GM19025 (cell line): ENCODE measurements at regions not wholly inside any gene's neighbourhood (a gene's known extent, or its start where the extent isn't known, plus 50 kb on each side); places are given as distances from the start of the nearest gene placed in this dataset.

Experiments used
- ATAC-seq: cut with Tn5 transposase; IDR thresholded peaks from one replicate; pipeline ENCODE4 v1.9.1; 2021; ENCODE audit warnings: mild to moderate bottlenecking, low read depth, moderate library complexity; ENCODE audit not compliant: unreplicated experiment

DNA sequence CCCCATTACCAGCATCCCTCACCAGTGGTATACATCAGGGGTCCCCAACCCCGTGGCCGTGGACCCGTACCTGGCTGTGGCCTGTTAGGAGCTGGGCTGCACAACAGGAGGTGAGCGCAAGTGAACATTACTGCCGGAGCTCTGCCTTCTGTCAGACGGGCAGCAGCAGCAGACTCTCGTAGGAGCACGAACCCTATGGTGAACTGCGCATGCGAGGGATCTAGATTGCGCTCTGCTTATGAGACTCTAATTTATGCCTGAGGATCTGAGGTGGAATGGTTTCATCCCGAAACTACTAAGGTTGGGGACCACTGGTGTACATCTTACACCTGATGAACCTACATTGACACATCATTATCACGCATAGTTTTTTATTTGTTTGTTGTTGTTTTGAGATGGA lies 52.8 kb upstream of the DHX15 start:
- no peak for ATAC-seq

DNA sequence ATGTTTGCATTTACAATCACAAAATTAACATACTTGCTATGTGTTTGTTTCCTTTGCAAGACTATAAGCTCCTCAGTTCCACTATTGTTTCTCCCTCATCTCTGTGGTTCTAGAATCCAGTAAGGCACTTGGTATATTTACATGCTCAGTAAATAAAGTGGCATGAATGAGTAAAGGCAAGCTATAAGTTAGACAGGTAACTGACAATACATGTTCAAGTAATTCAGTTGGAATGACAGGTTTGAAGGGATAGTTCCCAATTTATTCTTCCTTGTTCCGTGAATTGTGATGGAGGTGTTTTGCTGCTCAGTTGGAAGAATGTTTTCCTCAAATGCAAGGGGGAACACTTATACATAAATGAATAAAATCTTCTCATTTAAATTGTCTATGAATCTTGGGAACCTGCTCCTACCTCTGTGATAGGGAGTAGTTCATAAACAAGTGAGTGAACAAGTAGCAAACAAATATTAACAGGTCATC lies 54.1 kb upstream of the DHX15 start:
- ATAC-seq, result no peak

DNA sequence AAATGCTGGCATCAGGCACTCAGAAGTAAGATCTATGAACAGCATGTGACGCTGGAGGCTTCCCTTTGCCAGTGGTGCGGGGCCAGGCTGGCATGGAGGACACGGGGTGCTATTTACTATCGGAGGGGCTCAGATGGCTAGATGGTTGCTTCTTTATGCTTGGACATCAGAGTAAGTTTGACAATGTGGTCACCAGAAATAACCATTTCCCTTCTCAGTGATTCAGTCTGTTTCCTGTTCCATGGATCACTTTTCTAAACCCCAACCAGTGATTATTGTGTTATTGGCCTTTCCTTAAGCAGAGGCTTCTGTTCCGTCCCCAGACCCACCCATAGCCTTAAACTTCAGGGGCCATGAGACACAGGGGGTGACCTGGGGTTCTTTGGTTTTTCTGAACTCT lies 55.4 kb upstream of the DHX15 start:
- ATAC-seq, result no peak

DNA sequence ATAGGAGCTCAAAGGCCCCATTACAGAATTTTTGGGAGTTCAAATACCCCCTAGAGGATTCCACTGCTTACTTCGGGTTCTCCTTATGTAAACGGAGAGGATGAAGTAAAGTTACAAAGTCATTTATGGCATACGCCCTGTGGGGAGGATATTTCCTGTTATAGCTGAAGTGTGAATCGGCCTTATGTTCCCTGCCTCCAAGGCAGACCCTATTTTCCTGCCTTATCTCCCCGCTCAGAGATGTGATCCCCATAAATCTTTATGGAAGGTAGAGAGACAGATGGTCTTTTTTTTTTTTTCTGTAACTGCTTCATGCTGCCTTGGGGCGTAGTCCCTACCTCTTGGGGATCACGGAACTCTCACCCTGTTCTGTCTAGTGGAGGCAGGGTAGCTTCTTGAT lies 56.0 kb upstream of the DHX15 start:
- no peak for ATAC-seq

DNA sequence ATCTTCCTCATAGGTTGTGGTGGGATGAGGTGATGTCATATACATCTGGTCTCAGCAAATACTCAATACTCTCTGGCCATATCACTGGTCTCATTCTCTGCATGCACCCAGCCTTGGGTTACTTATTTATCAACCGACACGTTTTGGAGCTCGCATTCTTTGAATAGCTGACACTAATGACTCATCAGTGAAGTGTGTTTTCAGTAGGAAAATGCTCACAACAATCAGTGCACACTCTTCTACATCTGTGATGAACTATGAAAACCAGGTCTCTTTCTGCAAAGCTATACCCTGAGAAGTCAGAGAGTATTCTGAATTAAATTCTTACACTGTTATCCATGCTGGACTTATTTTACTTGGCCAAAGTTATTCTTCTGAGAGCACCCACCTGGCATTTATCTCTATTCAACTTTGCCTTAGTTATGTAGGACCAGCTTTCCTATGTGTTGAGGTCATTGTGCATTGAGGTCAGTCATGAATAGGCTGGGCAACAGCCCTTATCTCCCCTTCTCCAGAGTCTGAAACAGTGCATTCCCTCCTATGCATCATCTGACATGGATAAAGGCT lies 58.7 kb upstream of the DHX15 start:
- ATAC-seq, result peak; percentile 66

DNA sequence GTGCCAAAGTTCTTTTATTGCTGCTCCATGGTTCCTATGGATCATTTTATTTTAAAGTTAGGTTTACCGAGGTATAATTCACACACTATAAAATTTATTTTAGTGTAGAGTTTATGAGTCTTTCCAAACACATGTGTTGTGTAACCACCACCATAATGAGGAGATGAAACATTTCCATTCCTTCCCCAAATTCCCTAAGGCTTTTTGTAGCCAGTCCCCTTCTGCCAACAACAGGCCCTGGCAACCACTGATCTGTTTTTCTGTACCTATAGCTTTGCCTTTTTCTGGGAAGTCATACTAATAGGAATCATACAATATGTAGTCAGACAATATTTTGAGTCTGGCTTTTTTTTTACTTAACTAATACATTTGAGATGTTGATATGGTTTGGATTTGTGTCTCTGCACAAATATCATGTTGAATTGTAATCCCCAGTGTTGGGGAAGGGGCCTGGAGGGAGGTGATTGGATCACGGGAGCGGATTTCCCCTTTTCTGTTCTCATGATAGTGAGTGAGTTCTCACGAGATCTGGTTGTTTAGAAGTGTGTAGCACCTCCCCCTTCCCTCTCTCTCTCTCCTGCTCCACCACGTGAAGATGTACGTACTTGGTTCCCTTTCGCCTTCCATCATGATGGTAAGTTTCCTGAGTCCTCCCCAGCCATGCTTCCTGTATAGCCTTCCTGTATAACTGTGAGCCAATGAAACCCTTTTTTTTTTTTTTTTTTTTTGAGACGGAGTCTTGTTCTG lies 59.6 kb upstream of the DHX15 start:
- no peak for ATAC-seq

DNA sequence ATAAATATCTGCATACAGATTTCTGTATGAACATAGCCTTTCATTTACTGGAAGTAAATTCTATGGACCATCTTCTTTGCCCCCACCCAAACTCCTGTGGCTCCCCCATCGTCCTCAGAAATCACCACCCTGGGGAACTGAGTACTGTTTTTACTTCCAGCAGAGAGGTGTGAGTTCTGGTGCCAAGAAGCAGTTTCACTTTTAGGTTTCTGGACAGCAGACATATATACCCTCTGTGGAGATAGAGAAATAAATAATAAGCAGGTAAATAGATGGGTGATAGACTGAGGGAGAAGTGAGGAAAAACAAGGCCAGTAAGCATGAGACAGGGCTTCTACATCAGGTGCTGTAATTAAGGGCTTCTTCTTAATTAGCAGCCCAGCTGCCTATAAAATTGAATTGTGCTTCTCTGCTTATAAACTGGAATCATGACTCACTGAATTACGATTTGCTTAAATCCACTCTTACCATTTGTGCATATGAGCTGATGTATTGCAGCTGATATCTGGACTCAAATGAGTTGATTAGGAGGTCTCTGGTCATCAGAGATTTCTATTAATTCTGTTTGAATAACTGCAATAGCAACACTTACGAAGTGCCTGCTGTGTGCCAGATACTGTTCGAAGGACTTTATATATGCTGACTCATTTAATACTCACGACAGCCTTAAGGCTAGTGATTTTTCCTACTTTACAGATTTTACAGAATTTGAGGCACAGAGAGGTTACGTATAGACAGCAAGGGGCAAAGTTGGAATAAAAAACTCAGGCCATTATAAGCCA lies 60.8 kb upstream of the DHX15 start:
- no peak for ATAC-seq

DNA sequence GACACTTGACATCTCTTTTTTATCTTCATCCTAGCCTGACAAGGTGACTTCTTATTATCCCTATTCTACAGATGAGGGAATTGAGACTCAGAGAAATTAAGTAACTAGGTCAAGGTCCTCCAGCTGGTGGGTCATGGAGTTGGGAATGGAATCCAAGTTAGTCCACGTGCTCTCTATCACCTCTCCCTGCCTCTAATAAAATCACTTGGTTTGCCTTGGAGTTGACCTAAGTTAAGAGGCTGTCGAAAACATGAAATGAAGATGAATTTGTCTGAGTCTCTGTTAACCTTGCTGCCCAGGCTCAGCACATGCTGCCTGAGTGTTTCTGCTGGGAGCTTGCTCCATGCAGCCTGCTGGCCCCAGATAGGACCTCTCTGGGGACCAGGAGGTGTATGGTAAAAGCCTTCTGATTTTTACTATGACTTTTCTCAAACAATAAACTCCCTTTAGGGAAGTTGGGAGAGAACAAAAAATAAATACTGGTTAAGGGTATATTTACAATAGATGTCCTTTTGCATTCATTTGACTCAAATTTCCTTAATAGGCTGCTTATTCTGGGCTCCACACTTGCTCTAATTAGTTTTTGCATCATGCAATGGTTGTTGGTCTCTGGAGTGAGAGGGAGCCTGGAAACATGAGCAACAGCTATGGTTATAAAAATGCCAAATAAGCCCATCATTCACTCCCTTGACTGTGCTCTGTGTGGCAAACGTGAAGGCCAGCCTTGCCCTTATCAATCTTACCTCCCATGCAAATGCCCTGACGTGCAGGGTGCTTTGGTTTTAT lies 61.6 kb upstream of the DHX15 start:
- no peak for ATAC-seq

DNA sequence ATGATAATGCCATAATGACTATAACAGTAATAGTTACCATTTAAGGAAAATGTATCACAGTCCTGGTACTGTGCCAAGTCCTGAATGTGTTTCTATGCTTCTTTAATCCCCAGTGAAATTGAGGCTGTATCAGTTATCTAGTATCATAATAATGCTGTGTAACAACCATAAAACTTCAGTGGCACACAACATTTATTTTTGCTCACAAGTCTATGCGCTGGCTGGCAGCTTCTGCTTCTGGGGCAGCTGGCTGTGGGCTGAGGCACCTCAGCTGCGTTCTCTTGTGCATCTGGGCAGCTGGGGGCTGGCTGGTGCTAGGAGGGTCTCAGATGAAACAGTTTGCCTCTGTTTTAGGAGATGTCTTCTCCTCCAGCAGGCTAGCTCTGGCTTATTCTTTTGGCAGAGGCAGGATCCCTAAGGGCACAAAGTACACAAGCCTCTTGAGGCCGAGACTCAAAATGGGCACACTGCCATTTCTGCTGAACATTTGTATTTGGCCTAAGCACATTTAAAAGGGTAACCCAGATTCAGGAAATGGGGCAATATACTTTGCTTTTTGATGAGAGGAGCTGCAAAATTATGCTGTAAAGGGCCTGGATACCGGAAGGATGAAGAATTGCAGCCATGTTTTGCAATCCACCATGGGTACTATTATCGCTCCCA lies 62.6 kb upstream of the DHX15 start:
- no peak for ATAC-seq

DNA sequence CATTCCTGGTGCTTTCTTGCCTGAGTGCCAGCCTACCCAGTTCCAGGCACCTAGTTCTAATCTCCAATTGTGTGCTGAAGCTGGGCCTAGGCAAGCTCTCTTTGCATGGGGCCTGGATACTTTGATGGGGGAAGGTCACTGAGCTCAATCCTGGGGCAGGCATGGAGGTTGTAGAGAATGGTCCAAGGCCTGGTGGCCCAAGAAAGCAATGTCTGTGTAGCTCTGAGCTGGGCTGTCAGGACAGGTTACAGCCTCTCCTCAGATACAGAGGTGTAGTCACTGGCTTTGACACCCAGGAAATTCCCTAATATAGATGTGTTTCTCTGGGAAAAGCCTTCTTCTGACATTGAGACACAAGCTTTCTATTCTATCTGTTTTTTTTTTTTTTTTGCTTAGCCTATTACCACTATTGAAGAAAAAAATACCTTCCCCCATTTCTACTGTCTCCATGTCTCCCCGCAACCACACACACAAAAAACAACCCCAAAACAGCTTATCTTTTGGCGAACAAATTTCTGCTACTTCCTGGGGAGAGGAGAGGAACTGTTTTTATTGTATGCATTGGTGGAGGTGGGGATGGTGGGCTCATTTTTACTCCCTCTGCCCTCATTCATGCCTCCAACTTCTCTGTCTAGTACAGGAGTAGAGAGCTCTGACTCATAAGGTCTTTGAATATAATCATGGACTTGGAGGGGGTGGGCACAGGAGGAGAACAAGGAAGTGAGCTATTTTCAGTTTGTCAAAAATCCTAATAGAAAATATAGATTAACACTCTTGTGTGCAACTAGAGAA lies 66.7 kb upstream of the DHX15 start:
- no peak for ATAC-seq

DNA sequence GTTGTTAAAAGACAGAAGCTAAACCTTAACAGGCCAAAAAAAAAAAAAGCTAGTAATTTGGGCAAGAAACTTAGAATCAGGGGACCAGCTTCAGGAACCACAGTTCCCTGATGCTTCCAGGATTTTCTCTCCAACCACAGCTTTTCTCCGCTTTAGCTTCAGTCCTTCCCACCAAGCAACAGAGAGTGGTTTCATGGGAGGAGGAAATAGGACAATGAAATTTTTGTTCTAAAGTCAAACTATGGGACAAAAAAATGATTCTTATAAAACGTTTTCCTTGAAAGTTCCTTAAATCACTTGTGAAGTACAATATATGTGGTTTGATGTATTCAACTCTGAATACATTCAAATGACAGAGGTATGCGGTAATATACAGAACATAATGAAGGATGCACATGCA lies 71.0 kb upstream of the DHX15 start:
- ATAC-seq, result no peak

DNA sequence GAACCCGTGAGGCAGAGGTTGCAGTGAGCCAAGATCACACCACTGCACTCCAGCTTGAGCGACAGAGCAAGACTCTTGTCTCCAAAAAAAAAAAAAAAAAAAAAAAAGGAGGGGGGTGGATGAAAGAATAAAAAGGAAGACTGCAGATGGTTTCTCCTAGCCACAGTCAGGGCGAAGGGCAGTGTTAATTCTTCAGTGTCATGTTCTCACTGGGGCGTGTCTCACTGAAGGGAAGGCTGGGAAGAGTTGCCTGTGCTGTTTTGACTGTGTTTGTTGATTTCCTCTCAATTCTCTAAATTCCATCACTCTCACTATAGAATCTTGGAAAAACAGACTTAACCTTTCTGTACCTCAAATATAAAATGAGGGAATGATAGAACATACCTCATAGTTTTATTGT lies 71.6 kb upstream of the DHX15 start:
- ATAC-seq, result no peak

DNA sequence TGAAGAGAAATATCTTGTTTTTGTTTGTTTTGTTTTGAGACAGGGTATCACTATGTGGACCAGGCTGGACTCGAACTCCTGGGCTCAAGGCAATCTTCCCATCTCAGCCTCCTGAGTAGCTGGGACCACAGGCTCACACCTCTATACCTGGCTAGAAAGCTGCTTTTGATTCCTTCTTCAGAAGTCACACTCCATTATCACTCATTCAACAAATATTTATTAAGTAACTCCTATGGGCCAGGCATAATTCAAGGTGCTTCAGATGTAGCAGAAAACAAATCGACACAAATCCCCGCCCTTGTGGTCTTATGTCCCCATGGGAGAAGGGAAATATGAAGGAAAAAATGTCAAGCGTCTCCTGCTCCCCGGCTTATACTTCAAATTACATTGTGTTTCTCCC lies 72.6 kb upstream of the DHX15 start:
- no peak for ATAC-seq

DNA sequence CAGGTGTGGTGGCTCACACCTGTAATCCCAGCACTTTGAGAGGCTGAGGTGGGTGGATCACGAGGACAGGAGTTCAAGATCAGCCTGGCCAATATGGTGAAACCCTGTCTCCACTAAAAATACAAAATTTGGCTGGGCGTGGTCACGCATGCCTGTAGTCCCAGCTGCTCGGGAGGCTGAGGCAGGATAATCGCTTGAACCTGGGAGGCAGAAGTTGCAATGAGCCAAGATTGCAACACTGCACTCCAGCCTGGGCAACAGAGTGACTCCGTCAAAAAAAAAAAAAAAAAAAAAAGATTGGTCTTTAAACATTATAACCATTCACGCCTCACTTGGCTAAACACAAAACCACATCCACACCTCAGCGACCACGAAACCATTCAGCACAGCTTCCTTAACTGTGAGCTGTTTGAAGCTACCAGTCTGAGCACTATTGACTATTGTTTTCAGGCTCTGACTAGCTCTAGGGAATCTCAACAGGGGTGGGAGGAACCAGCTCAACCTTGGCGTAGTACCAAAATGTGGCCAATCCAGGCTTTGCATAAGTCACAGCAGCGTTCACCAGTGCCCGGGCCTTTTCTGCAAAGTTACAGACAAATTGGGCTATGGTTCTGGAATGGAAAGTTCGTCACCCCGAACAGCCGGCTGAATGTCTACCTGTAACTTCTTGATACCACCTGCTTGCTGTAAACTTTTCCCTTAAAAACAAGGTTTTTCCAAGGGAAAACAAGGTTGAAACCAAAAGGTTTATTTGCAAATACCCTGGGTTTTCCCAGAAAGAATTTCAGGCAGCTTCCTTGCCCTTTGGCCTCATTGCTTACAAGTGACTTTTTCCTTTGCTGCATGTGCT lies 73.6 kb upstream of the DHX15 start:
- ATAC-seq, result peak; percentile 89

DNA sequence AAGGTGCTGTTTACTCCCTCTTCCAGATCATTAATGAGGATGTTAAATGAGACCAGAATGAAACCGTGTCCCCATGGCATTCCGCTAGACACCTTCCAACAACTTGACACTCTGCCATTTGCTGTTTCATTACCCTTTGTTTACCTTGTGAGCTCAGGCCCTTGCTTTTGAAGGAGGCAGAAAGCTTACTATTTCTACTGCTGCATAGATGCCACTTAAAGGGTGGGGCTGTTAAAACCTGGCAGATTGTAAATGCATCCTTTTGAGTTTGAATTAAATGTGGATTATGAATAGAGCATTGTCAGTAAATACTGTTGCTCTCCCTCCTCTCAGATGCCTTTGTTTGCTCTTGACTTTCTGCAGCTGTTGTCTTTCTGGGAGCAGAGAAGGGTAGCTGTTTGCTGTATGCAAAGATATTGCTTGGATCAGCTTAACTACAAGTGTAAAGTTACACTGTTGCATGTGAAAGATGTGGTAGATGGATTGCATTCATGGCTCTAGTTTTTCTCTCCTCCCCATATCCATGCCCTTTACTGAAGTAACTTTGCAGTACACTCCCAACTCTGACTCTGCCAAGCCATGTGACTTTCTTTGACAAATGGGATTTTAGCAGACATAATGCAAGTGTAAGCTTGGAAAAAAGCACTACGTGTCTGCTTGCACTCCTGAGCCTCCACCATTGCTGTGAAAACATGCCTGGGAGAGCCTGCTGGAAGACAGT lies 75.0 kb upstream of the DHX15 start:
- ATAC-seq, result no peak

DNA sequence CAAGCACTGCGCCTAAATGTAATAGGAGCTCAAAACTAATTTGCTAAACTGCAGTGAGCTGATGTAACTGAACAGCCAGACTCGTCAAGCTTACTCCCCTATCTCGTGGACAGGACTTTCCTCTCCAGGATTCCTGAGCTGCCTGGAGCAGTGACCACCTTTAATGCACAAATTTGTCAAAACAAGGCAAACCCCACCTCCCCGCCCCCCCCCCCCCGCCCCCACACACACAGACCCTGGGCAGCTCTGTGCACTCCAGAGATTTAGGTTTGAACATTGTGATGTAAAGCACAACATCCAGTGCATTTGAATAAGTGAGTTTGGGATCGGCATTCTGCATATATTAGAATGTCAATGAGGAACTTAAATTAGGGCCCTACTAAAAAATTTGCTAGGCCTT lies 77.7 kb upstream of the DHX15 start:
- ATAC-seq, result no peak

DNA sequence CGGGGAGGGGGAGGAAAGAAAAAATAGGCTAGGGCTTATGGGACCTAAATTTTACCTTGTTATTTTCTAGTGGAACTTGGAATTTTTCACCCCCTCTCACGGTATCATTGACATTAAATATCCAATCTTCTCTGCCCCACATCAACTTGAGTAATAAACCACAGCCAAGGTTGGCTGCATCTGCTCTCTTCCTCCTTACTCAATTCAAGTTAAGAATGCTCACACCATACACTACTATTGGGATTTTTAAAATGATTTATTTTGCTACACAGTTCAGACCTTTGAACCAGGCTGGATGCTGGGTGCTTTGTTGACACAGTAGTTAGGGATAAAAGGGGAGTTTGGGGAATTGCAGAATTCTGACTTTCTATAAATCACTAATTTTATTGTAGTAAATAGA lies 78.2 kb upstream of the DHX15 start:
- ATAC-seq, result no peak

DNA sequence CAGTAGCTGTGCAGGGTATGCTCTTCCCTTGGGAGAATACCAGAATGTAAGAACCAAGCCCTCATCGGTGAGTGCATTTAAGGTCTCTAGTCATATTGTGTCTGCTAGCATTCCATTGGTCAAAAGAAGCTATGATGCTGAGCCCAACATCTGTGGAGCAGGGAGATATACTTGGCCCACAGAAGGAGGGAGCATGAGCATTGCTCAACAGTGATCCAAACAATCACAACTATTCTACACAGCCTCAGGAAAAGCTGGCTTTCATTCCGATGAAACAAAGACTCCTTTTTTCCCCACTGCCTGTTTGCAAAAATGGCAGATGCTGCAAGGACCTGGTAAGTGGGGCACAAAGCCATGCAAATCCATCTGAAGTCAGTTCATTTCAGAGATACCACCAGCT lies 80.6 kb upstream of the DHX15 start:
- no peak for ATAC-seq
